Esophagus (tissue), 2 donors: ENCODE measurements at regions not wholly inside any gene's neighbourhood (a gene's known extent, or its start where the extent isn't known, plus 50 kb on each side); places are given as distances from the start of the nearest gene placed in this dataset.
"Not testable (repeated sequence)": the region's sequence is repeated elsewhere in the genome, so short reads cannot be mapped to it uniquely, and the experiment has no call there.

Source experiments
- H3K27ac ChIP-seq, 2 donors: one replicate each; pipeline ENCODE4 v1.5.1; 2013; ENCODE audit warnings: low read depth in 2 of 2, mild to moderate bottlenecking in 2 of 2, inconsistent platforms in 1 of 2, low read length in 1 of 2, moderate library complexity in 1 of 2
- H3K27me3 ChIP-seq, 2 donors: one replicate each; pipeline ENCODE4 v1.6.1; 2013; ENCODE audit warnings: low read length in 2 of 2, control low read depth in 1 of 2, mild to moderate bottlenecking in 1 of 2; ENCODE audit not compliant: insufficient read depth in 2 of 2, control insufficient read depth in 1 of 2
- H3K36me3 ChIP-seq, 2 donors: one replicate each; pipeline ENCODE4 v1.6.1; 2013; ENCODE audit warnings: low read length in 1 of 2; ENCODE audit not compliant: control insufficient read depth in 2 of 2, insufficient read depth in 2 of 2
- H3K4me1 ChIP-seq, 2 donors: one replicate each; pipeline ENCODE4 v1.6.1; 2013; ENCODE audit warnings: low read length in 1 of 2; ENCODE audit not compliant: control insufficient read depth in 2 of 2, insufficient read depth in 2 of 2
- H3K4me3 ChIP-seq, 2 donors: one replicate each; pipeline ENCODE4 v1.5.1; 2013; ENCODE audit warnings: low read length in 2 of 2, mild to moderate bottlenecking in 2 of 2, low read depth in 1 of 2, moderate library complexity in 1 of 2
- H3K9me3 ChIP-seq, 2 donors: one replicate each; pipeline ENCODE4 v1.6.1; 2013; ENCODE audit warnings: mild to moderate bottlenecking in 2 of 2, low read depth in 1 of 2, low read length in 1 of 2, moderate library complexity in 1 of 2; ENCODE audit not compliant: control insufficient read depth in 2 of 2, insufficient read depth in 1 of 2
- WGBS, 2 donors: extraction: QIAGEN DNeasy Blood & Tissue Kit; methylation state at CpG; one replicate each; pipeline ENCODE4 v1.1.7; 2013; 5-methylcytosine and 5-hydroxymethylcytosine counted together
- donor health status: healthy with polysubstance abuse.
- donor health status: Bipolar disorder and iron deficiency.

- WGBS, 2 donors = 89 to 92% methylated on average over 11 of the region's 11 CpGs
- H3K9me3 ChIP-seq, H3K4me3 ChIP-seq, H3K36me3 ChIP-seq, H3K27ac ChIP-seq, H3K27me3 ChIP-seq, H3K4me1 ChIP-seq: not testable (repeated sequence)
These were observed 110.0 kb upstream of the ANKRD30BL start for GRCh38 chr2:132271794-132272193.

DNA sequence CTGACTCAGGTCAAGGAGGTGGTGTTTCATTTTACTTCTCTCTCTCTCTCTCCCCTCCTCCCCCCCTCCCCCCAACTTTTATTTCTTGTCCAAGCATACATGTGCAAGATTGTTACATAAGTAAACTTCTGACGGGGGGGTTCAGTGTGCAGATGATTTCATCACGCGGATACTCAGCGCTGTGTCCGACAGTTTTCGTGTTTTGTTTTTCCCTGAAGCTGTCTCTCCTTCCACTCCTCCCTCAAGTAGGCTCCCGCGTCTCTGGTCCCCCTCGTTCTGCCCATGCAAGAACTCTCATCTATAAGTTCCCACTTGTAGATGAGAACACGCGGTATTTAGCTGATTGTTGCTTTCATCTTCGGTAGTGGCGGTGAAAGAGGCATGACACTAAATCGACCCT, 111.0 kb upstream of the ANKRD30BL start:
- Histone ChIP-seq H3K4me1 (no peaks in the 10 kb centered on the region), H3K27me3 (no peaks in the 10 kb centered on the region), H3K4me3 (no peak overlapping the region), H3K27ac (no peak overlapping the region), H3K36me3 (no peaks in the 10 kb centered on the region), H3K9me3 (no peaks in the 10 kb centered on the region)
- 91 to 92% methylated on average over 14 of the region's 14 CpGs for WGBS, 2 donors

DNA sequence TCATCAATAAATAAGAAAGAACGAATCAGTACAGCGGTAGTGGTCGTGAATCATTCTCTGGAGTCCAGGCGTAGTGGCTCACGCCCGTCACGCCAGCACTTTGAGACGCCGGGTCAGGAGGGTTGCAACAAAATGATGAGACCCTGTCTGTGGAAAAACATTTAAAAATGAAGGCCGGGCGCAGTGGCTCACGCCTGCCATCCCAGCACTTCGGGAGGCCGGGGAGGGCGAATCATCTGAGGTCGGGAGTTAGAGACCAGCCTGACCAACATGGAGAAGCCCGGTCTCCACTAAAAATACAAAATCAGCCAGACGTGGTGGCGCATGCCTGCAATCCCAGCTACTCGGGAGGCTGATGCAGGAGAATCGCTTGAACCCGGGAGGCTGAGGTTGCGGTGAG, 111.8 kb upstream of the ANKRD30BL start:
- WGBS, 2 donors = 97% methylated on average over 23 of the region's 23 CpGs
- H3K27ac ChIP-seq, H3K4me1 ChIP-seq: not testable (repeated sequence)

DNA sequence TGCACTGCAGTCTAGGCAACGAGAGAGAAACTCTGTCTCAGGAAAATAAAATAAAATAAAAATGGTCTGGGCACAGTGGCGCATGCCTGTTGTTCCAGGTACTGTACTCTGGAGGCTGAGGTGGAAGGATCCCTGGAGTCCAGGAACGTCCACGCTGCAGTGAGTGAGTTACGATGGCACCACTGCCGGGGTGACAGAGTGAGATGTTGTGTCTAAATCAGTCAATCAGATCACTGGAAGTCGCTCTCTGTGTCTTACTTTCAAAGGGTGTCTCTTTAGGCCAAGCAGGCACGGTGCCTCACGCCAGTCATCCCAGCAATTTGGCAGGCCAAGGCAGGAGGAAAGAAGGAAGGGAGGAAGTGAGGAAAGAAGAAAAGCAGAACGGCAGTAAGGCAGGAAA, 112.2 kb upstream of the ANKRD30BL start:
- H3K27me3 ChIP-seq = no peaks in the 10 kb centered on the region
- no peaks in the 10 kb centered on the region for H3K4me1 ChIP-seq
- no peak overlapping the region for H3K27ac ChIP-seq
- no peaks in the 10 kb centered on the region for H3K36me3 ChIP-seq
- peaks cover 0 to 10% of the 10 kb centered on the region in 2 donors for H3K9me3 ChIP-seq
- H3K4me3 ChIP-seq = no peak overlapping the region
- WGBS, 2 donors = 90% methylated on average over 10 of the region's 10 CpGs

More for the DNA sequence above, 111.8 kb upstream of the ANKRD30BL start:
- H3K4me3 ChIP-seq, H3K27me3 ChIP-seq, H3K36me3 ChIP-seq, H3K9me3 ChIP-seq: not testable (repeated sequence)

- no peaks in the 10 kb centered on the region for H3K36me3 ChIP-seq
These were observed 113.6 kb upstream of the ANKRD30BL start for GRCh38 chr2:132275396-132275795.

DNA sequence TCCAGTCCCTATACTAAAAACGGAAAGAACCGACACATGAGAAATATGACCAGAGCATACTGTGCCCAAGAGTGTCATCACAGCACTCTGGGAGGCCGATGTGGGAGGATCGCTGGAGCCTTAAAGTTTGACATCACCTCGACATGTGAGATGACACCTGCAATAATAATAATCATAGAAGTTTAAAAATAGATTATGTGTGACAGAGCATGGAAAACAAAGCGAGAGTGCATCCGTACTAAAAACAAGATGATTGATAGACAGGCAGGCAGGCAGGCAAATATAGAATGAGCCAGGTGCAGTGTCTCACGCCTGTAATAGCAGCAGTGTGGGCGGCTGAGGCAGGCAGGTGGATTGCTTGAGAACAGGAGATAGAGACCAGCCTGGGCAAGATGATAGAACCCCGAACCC, 114.8 kb upstream of the ANKRD30BL start:
- Histone ChIP-seq H3K4me1 (no peaks in the 10 kb centered on the region), H3K9me3 (peaks cover 0 to 10% of the 10 kb centered on the region in 2 donors), H3K27me3 (no peaks in the 10 kb centered on the region), H3K36me3 (no peaks in the 10 kb centered on the region), H3K4me3 (no peak overlapping the region), H3K27ac (no peak overlapping the region)
- 70 to 74% methylated on average over 10 of the region's 10 CpGs for WGBS, 2 donors

More at GRCh38 chr2:132275396-132275795, 113.6 kb upstream of the ANKRD30BL start:
- H3K4me1 ChIP-seq = no peaks in the 10 kb centered on the region
- H3K4me3 ChIP-seq = no peak overlapping the region
- no peak overlapping the region for H3K27ac ChIP-seq
- peaks cover 0 to 10% of the 10 kb centered on the region in 2 donors for H3K9me3 ChIP-seq
- H3K27me3 ChIP-seq = no peaks in the 10 kb centered on the region
- WGBS, 2 donors = 94 to 96% methylated on average over 17 of the region's 17 CpGs

- no peaks in the 10 kb centered on the region for H3K36me3 ChIP-seq
- H3K27me3 ChIP-seq = no peaks in the 10 kb centered on the region
- no peaks in the 10 kb centered on the region for H3K4me1 ChIP-seq
- peaks cover 0 to 10% of the 10 kb centered on the region in 2 donors for H3K9me3 ChIP-seq
- no peak overlapping the region for H3K27ac ChIP-seq
- no peak overlapping the region for H3K4me3 ChIP-seq
- WGBS, 2 donors = 82 to 87% methylated on average over 23 of the region's 23 CpGs
These were observed 116.5 kb upstream of the ANKRD30BL start for GRCh38 chr2:132278267-132278666.

GRCh38 chr2:132279344-132279743, 117.6 kb upstream of the ANKRD30BL start:
- H3K4me1 ChIP-seq = no peaks in the 10 kb centered on the region
- H3K27ac ChIP-seq = no peak overlapping the region
- no peaks in the 10 kb centered on the region for H3K27me3 ChIP-seq
- WGBS, 2 donors = 87 to 93% methylated on average over 11 of the region's 11 CpGs
- peaks cover 0 to 10% of the 10 kb centered on the region in 2 donors for H3K9me3 ChIP-seq
- H3K4me3 ChIP-seq = no peak overlapping the region
- H3K36me3 ChIP-seq = no peaks in the 10 kb centered on the region

GRCh38 chr2:132279930-132280615, 118.3 kb upstream of the ANKRD30BL start:
- H3K4me1 ChIP-seq = no peaks in the 10 kb centered on the region
- H3K27me3 ChIP-seq = no peaks in the 10 kb centered on the region
- WGBS, 2 donors = 93 to 97% methylated on average over 26 to 31 of the region's 31 CpGs
- peaks cover 0 to 10% of the 10 kb centered on the region in 2 donors for H3K9me3 ChIP-seq
- no peak overlapping the region for H3K27ac ChIP-seq
- H3K4me3 ChIP-seq = no peak overlapping the region
- no peaks in the 10 kb centered on the region for H3K36me3 ChIP-seq

DNA sequence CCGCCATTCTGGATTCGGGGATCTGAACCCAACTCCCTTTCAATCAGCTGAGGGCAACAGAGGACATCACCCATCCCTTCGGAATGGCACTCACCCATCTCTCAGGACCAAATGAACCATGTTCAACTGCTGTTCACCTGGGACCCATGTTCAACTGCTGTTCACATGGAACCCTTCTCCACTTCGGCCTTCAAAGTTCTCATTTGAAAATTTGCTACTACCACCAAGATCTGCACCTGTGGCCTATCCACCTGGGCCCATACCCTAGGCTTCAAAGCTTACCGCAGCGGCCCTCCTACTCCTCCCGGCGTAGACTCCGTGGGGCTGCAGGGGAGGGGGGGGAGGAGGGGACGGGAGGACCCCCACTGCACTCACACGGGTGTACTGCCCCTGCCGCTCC, 119.2 kb upstream of the ANKRD30BL start:
- Histone ChIP-seq H3K4me3 (no peak overlapping the region), H3K27me3 (no peaks in the 10 kb centered on the region), H3K27ac (no peak overlapping the region), H3K9me3 (peaks cover 0 to 10% of the 10 kb centered on the region in 2 donors), H3K36me3 (no peaks in the 10 kb centered on the region), H3K4me1 (no peaks in the 10 kb centered on the region)
- 88 to 95% methylated on average over 12 of the region's 12 CpGs for WGBS, 2 donors
